ENCODE measurements at regions not wholly inside any gene's neighbourhood (a gene's known extent, or its start where the extent isn't known, plus 50 kb on each side); places are given as distances from the start of the nearest gene placed in this dataset.

- no peak for DNase-seq
- H3K4me3 ChIP-seq: no peak overlapping the region
- intact Hi-C loops (cut with DNase I): no loop called here
- H3K4me1 ChIP-seq: peaks cover 0 to 17% (median 10%) of the 10 kb centered on the region in 4 donors
- H3K27ac ChIP-seq: no peak overlapping the region
- no peaks in the 10 kb centered on the region for H3K27me3 ChIP-seq
- H3K36me3 ChIP-seq: no peaks in the 10 kb centered on the region
- WGBS, 2 donors: 51 to 57% methylated on average over 5 of the region's 5 CpGs
- H3K9me3 ChIP-seq: no peaks in the 10 kb centered on the region
- TF ChIP-seq, protein P1, sequence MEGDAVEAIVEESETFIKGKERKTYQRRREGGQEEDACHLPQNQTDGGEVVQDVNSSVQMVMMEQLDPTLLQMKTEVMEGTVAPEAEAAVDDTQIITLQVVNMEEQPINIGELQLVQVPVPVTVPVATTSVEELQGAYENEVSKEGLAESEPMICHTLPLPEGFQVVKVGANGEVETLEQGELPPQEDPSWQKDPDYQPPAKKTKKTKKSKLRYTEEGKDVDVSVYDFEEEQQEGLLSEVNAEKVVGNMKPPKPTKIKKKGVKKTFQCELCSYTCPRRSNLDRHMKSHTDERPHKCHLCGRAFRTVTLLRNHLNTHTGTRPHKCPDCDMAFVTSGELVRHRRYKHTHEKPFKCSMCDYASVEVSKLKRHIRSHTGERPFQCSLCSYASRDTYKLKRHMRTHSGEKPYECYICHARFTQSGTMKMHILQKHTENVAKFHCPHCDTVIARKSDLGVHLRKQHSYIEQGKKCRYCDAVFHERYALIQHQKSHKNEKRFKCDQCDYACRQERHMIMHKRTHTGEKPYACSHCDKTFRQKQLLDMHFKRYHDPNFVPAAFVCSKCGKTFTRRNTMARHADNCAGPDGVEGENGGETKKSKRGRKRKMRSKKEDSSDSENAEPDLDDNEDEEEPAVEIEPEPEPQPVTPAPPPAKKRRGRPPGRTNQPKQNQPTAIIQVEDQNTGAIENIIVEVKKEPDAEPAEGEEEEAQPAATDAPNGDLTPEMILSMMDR (IDR thresholded peaks at IDR 0.05): no peak
- TF ChIP-seq POLR2AphosphoS5 (IDR thresholded peaks at IDR 0.05) (no peak), POLR2A (IDR thresholded peaks at IDR 0.05) (no peak), EP300 (IDR thresholded peaks at IDR 0.05) (no peak)
These were observed 65.5 kb upstream of the TRIM2 start for GRCh38 chr4:153138736-153139135.

DNA sequence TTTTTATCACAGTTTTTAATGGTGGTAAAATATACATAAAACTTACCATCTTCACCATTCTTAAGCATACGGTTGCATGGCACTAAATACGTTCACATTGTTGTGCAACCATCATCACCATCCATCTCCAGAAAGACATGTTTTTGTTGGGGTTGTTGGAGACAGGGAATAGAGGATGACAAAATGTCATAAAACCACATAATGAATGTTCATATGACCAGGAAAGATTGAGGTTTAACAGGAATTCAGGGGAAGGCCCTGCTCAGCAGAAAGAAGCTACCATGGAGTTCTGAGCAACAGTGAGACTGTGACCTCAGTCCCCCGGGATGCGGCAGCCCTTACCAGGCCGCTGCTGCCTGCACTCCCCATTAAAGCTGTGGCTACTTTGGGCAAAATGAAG, 63.9 kb upstream of the TRIM2 start:
- H3K4me3 ChIP-seq: no peak overlapping the region
- no peaks in the 10 kb centered on the region for H3K9me3 ChIP-seq
- no peaks in the 10 kb centered on the region for H3K36me3 ChIP-seq
- no peak for DNase-seq
- peaks cover 0 to 17% (median 12%) of the 10 kb centered on the region in 4 donors for H3K4me1 ChIP-seq
- no peak for TF ChIP-seq EP300 (IDR thresholded peaks at IDR 0.05)
- no peak for TF ChIP-seq POLR2A (IDR thresholded peaks at IDR 0.05)
- TF ChIP-seq POLR2AphosphoS5 (IDR thresholded peaks at IDR 0.05): no peak
- TF ChIP-seq, protein P1 (IDR thresholded peaks at IDR 0.05): no peak
- WGBS, 2 donors: 93 to 94% methylated on average over 5 of the region's 5 CpGs
- no peak overlapping the region for H3K27ac ChIP-seq
- no peaks in the 10 kb centered on the region for H3K27me3 ChIP-seq
- intact Hi-C loops (cut with DNase I): no loop called here

GRCh38 chr4:153141238-153141637, 63.0 kb upstream of the TRIM2 start:
- no peak for DNase-seq
- intact Hi-C loops (cut with DNase I): no loop called here

GRCh38 chr4:153142700-153143438, 61.4 kb upstream of the TRIM2 start:
- 40 to 49% methylated on average over 7 of the region's 7 CpGs for WGBS, 2 donors
- DNase-seq: peak; percentile 82

More at GRCh38 chr4:153141238-153141637, 63.0 kb upstream of the TRIM2 start:
- H3K9me3 ChIP-seq: no peaks in the 10 kb centered on the region
- no peaks in the 10 kb centered on the region for H3K27me3 ChIP-seq
- 86 to 97% methylated on average over 1 of the region's 1 CpG for WGBS, 2 donors
- TF ChIP-seq POLR2AphosphoS5 (IDR thresholded peaks at IDR 0.05) (no peak), EP300 (IDR thresholded peaks at IDR 0.05) (no peak), POLR2A (IDR thresholded peaks at IDR 0.05) (no peak)
- TF ChIP-seq, protein P1 (IDR thresholded peaks at IDR 0.05): no peak
- H3K36me3 ChIP-seq: no peaks in the 10 kb centered on the region
- no peak overlapping the region for H3K27ac ChIP-seq
- peaks cover 0 to 17% (median 11%) of the 10 kb centered on the region in 4 donors for H3K4me1 ChIP-seq
- H3K4me3 ChIP-seq: no peak overlapping the region

More at GRCh38 chr4:153142700-153143438, 61.4 kb upstream of the TRIM2 start:
- Histone ChIP-seq H3K27me3 (no peaks in the 10 kb centered on the region), H3K4me1 (peaks cover 0 to 14% (median 4%) of the 10 kb centered on the region in 4 donors), H3K4me3 (peak overlapping the region in 2 of 4 donors; percentile 9 to 19), H3K36me3 (no peaks in the 10 kb centered on the region), H3K27ac (no peak overlapping the region), H3K9me3 (no peaks in the 10 kb centered on the region)
- intact Hi-C loops (cut with DNase I): loop anchor here (1.0 to 2.0 kb wide), 2 partner anchors 175 to 434 kb away; no protein-coding TSS in a partner anchor
- no peak for TF ChIP-seq POLR2A (IDR thresholded peaks at IDR 0.05)
- TF ChIP-seq POLR2AphosphoS5 (IDR thresholded peaks at IDR 0.05): peak in 1 of 4 donors; percentile 15
- TF ChIP-seq, protein P1 (IDR thresholded peaks at IDR 0.05): peak; percentile 50 to 85 (median 82)
